Endodermal cell (in vitro differentiated cells): ENCODE measurements at regions not wholly inside any gene's neighbourhood (a gene's known extent, or its start where the extent isn't known, plus 50 kb on each side); places are given as distances from the start of the nearest gene placed in this dataset.

Experiments used
- DNase-seq: peaks from one replicate; pipeline ENCODE4 v3.0.0-alpha.2; 2017
- H3K27ac ChIP-seq: 2 replicates; pipeline ENCODE4 v1.5.1; 2013; ENCODE audit warnings: mild to moderate bottlenecking, low read depth, low read length, moderate library complexity
- H3K27me3 ChIP-seq: 2 replicates; pipeline ENCODE4 v1.6.1; 2013; ENCODE audit warnings: mild to moderate bottlenecking, low read length, moderate library complexity; ENCODE audit not compliant: insufficient read depth, control insufficient read depth, poor library complexity, severe bottlenecking
- H3K36me3 ChIP-seq: 2 replicates; pipeline ENCODE4 v1.7.0; 2013; ENCODE audit warnings: mild to moderate bottlenecking, low read length, moderate library complexity; ENCODE audit not compliant: control insufficient read depth, insufficient read depth
- H3K4me1 ChIP-seq: one replicate; pipeline ENCODE4 v1.7.0; 2013; ENCODE audit warnings: low read length; ENCODE audit not compliant: control insufficient read depth, insufficient read depth
- H3K4me3 ChIP-seq: 2 replicates; pipeline ENCODE4 v1.5.1; 2013; ENCODE audit warnings: mild to moderate bottlenecking, low read length, moderate library complexity
- H3K9ac ChIP-seq: 2 replicates; pipeline ENCODE4 v1.6.1; 2013; ENCODE audit warnings: mild to moderate bottlenecking, low read length, moderate library complexity; ENCODE audit not compliant: poor library complexity, severe bottlenecking; ENCODE audit errors: extremely low read depth
- H3K9me3 ChIP-seq: 2 replicates; pipeline ENCODE4 v1.6.1; 2013; ENCODE audit warnings: mild to moderate bottlenecking, low read length, moderate library complexity; ENCODE audit not compliant: control insufficient read depth
- H3K27ac Mint-ChIP-seq: 2 replicates; pipeline ENCODE4 v1.8.0; 2020; ENCODE audit warnings: mixed read lengths
- H3K27me3 Mint-ChIP-seq: 2 replicates; pipeline ENCODE4 v1.8.0; 2021; ENCODE audit warnings: mild to moderate bottlenecking, mixed read lengths; ENCODE audit not compliant: insufficient read depth
- H3K36me3 Mint-ChIP-seq: 2 replicates; pipeline ENCODE4 v1.8.0; 2020; ENCODE audit warnings: low read depth, mixed read lengths
- H3K4me1 Mint-ChIP-seq: 2 replicates; pipeline ENCODE4 v1.8.0; 2020; ENCODE audit warnings: mixed read lengths
- H3K4me3 Mint-ChIP-seq: 2 replicates; pipeline ENCODE4 v1.8.0; 2020; ENCODE audit warnings: mild to moderate bottlenecking, moderate library complexity, mixed read lengths
- H3K9me3 Mint-ChIP-seq: 2 replicates; pipeline ENCODE4 v1.8.0; 2020; ENCODE audit warnings: mild to moderate bottlenecking, mixed read lengths
- CTCF ChIP-seq: fragments of 200-600 bp; sonication (generic); conservative IDR thresholded peaks from 2 replicates; pipeline ENCODE4 v1.5.0; 2021; ENCODE audit warnings: antibody characterized with exemption, mild to moderate bottlenecking
- WGBS, 2 experiments: methylation state at CpG; one replicate each; pipeline versions ENCODE4 v1.1.5 to v1.1.7; 2013; ENCODE audit warnings: missing lambda C conversion rate in 2 of 2, mixed read lengths in 1 of 2; ENCODE audit not compliant: insufficient coverage in 1 of 2, insufficient read length in 1 of 2; 5-methylcytosine and 5-hydroxymethylcytosine counted together

- H3K9ac ChIP-seq: no peak overlapping the region
- Mint-ChIP-seq H3K27ac (no peak overlapping the region), H3K9me3 (no peaks in the 10 kb centered on the region), H3K27me3 (no peaks in the 10 kb centered on the region), H3K36me3 (no peaks in the 10 kb centered on the region), H3K4me3 (no peak overlapping the region), H3K4me1 (peaks cover 14% of the 10 kb centered on the region)
- H3K36me3 ChIP-seq: no peaks in the 10 kb centered on the region
- no peak overlapping the region for H3K4me3 ChIP-seq
- no peak overlapping the region for H3K27ac ChIP-seq
- TF ChIP-seq CTCF: no peak
- WGBS, 2 experiments: 54 to 60% methylated on average over 1 to 2 of the region's 2 CpGs
- DNase-seq: no peak
- H3K27me3 ChIP-seq: no peaks in the 10 kb centered on the region
- H3K9me3 ChIP-seq: peaks cover 4% of the 10 kb centered on the region
- H3K4me1 ChIP-seq: peaks cover 6% of the 10 kb centered on the region
These were observed 90.9 kb upstream of the KCNK1 start for GRCh38 chr1:233523047-233523446.

DNA sequence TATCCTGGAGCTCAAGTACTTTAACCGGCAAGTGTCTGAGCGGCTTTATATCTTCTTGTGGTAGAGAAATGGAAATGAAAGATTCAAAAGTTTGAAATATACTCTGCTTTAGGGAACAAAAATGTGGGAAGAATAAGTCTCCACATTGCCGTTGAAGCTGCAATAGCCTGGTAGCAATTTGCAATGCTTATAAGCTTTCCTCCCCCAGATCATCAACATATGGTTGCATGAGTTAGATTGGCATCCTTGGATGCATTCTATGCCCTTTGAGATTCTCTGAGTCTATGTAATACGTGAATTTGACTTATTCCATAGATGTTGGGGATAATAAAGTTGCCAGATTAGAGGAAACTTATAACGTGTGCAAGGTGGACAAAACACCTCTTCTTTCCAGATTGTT, 86.1 kb upstream of the KCNK1 start:
- 91 to 97% methylated on average over 3 to 5 of the region's 5 CpGs for WGBS, 2 experiments
- H3K4me1 ChIP-seq: peaks cover 4% of the 10 kb centered on the region
- Mint-ChIP-seq H3K4me3 (no peak overlapping the region), H3K27me3 (no peaks in the 10 kb centered on the region), H3K36me3 (peaks cover 5% of the 10 kb centered on the region), H3K9me3 (peaks cover 38% of the 10 kb centered on the region), H3K27ac (no peak overlapping the region), H3K4me1 (peaks cover 10% of the 10 kb centered on the region)
- H3K9me3 ChIP-seq: peaks cover 25% of the 10 kb centered on the region
- no peak overlapping the region for H3K9ac ChIP-seq
- H3K27ac ChIP-seq: no peak overlapping the region
- H3K27me3 ChIP-seq: no peaks in the 10 kb centered on the region
- no peak overlapping the region for H3K4me3 ChIP-seq
- no peak for DNase-seq
- TF ChIP-seq CTCF: no peak
- H3K36me3 ChIP-seq: no peaks in the 10 kb centered on the region

DNA sequence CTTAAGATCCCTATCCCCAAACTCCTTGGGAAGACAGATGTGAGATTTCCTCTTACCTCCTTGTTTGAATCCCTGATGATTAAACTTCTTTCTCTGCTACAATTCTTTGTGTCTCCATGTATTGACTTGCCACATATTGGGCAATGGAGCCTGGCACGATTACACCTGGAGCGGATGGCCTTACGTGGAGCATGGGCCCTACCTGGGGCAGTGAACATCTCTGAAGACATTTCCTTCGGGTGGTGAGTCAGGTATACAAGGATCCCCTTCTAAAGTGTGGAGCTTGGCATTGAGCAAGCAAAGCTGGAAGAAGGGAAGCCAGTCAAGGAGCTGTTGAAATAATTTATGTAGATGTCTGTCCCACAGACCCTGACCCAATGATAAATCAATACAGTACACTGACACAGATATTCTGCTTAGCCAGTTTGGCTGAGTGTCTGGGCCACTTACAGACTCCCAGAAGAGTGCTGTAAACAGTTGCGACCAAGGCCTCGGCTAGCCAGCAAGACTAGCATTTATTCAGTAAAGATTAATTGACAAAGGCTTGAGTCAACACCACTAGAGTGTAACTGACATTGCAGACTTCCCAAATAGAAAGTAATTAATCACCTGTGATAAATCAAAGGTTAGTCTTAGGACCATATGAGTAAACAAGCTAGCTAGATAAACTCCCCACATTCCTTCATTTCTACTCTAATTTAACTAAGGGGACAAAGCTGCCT, 83.1 kb upstream of the KCNK1 start:
- no peaks in the 10 kb centered on the region for H3K4me1 ChIP-seq
- no peak overlapping the region for H3K27ac ChIP-seq
- no peaks in the 10 kb centered on the region for H3K27me3 Mint-ChIP-seq
- no peak overlapping the region for H3K4me3 ChIP-seq
- H3K9ac ChIP-seq: no peak overlapping the region
- H3K36me3 Mint-ChIP-seq: peaks cover 5% of the 10 kb centered on the region
- peaks cover 38% of the 10 kb centered on the region for H3K9me3 Mint-ChIP-seq
- no peaks in the 10 kb centered on the region for H3K27me3 ChIP-seq
- H3K4me3 Mint-ChIP-seq: no peak overlapping the region
- no peak for DNase-seq
- 95 to 100% methylated on average over 2 to 6 of the region's 6 CpGs for WGBS, 2 experiments
- H3K9me3 ChIP-seq: peaks cover 25% of the 10 kb centered on the region
- TF ChIP-seq CTCF: no peak
- no peak overlapping the region for H3K27ac Mint-ChIP-seq
- H3K4me1 Mint-ChIP-seq: peaks cover 2% of the 10 kb centered on the region
- H3K36me3 ChIP-seq: no peaks in the 10 kb centered on the region
